Skeletal muscle tissue (tissue), 3 donors: ENCODE measurements at regions not wholly inside any gene's neighbourhood (a gene's known extent, or its start where the extent isn't known, plus 50 kb on each side); places are given as distances from the start of the nearest gene placed in this dataset.

Experiments
- H3K27ac ChIP-seq: one replicate; pipeline ENCODE4 v1.7.0; 2013; ENCODE audit warnings: mild to moderate bottlenecking, low read depth, low read length, inconsistent platforms
- H3K27me3 ChIP-seq, 3 donors: one replicate each; pipeline ENCODE4 v1.7.0; 2013; ENCODE audit warnings: low read length in 3 of 3; ENCODE audit not compliant: control insufficient read depth in 3 of 3, insufficient read depth in 3 of 3
- H3K36me3 ChIP-seq, 3 donors: one replicate each; pipeline ENCODE4 v1.7.0; 2013; ENCODE audit warnings: low read length in 3 of 3; ENCODE audit not compliant: control insufficient read depth in 3 of 3, insufficient read depth in 3 of 3
- H3K4me1 ChIP-seq, 3 donors: one replicate each; pipeline ENCODE4 v1.7.0; 2013; ENCODE audit warnings: low read length in 3 of 3, mild to moderate bottlenecking in 3 of 3; ENCODE audit not compliant: control insufficient read depth in 3 of 3, insufficient read depth in 3 of 3
- H3K4me3 ChIP-seq, 3 donors: one replicate each; pipeline ENCODE4 v1.7.0; 2013; ENCODE audit warnings: low read length in 3 of 3
- H3K9ac ChIP-seq, 3 donors: one replicate each; pipeline ENCODE4 v1.7.0; 2013; ENCODE audit warnings: low read length in 3 of 3, mild to moderate bottlenecking in 3 of 3, moderate library complexity in 2 of 3, low read depth in 1 of 3
- H3K9me3 ChIP-seq, 3 donors: one replicate each; pipeline ENCODE4 v1.7.0; 2013; ENCODE audit warnings: low read length in 3 of 3; ENCODE audit not compliant: control insufficient read depth in 3 of 3
- donor health status: Osteomylitis.

- H3K9ac ChIP-seq, result no peak overlapping the region
- H3K36me3 ChIP-seq, result no peaks in the 10 kb centered on the region
- H3K9me3 ChIP-seq, result no peaks in the 10 kb centered on the region
- H3K27me3 ChIP-seq, result no peaks in the 10 kb centered on the region
- H3K27ac ChIP-seq, result no peak overlapping the region
- no peak overlapping the region for H3K4me3 ChIP-seq
- no peaks in the 10 kb centered on the region for H3K4me1 ChIP-seq
Measured at GRCh38 chr15:38876211-38876610, 311.6 kb upstream of the RASGRP1 start.

- Histone ChIP-seq H3K36me3 (no peaks in the 10 kb centered on the region), H3K9me3 (no peaks in the 10 kb centered on the region), H3K4me3 (no peak overlapping the region), H3K9ac (no peak overlapping the region), H3K4me1 (no peaks in the 10 kb centered on the region), H3K27me3 (no peaks in the 10 kb centered on the region), H3K27ac (no peak overlapping the region)
Measured at GRCh38 chr15:38876621-38877020, 312.0 kb upstream of the RASGRP1 start.

GRCh38 chr15:38877471-38877870 is 312.9 kb upstream of the RASGRP1 start:
- Histone ChIP-seq H3K36me3 (no peaks in the 10 kb centered on the region), H3K4me1 (no peaks in the 10 kb centered on the region), H3K9ac (no peak overlapping the region), H3K27ac (no peak overlapping the region), H3K9me3 (no peaks in the 10 kb centered on the region), H3K4me3 (no peak overlapping the region), H3K27me3 (no peaks in the 10 kb centered on the region)

- Histone ChIP-seq H3K4me1 (no peaks in the 10 kb centered on the region), H3K4me3 (no peak overlapping the region), H3K9ac (no peak overlapping the region), H3K27ac (no peak overlapping the region), H3K27me3 (no peaks in the 10 kb centered on the region), H3K9me3 (no peaks in the 10 kb centered on the region), H3K36me3 (no peaks in the 10 kb centered on the region)
Measured at GRCh38 chr15:38878026-38878425, 313.4 kb upstream of the RASGRP1 start.

- no peaks in the 10 kb centered on the region for H3K27me3 ChIP-seq
- H3K9me3 ChIP-seq, result no peaks in the 10 kb centered on the region
- H3K27ac ChIP-seq, result no peak overlapping the region
- H3K4me1 ChIP-seq, result no peaks in the 10 kb centered on the region
- no peaks in the 10 kb centered on the region for H3K36me3 ChIP-seq
- H3K4me3 ChIP-seq, result no peak overlapping the region
- no peak overlapping the region for H3K9ac ChIP-seq
Measured at GRCh38 chr15:38878926-38879325, 314.3 kb upstream of the RASGRP1 start.

- no peak overlapping the region for H3K4me3 ChIP-seq
- no peaks in the 10 kb centered on the region for H3K9me3 ChIP-seq
- H3K9ac ChIP-seq, result no peak overlapping the region
- H3K36me3 ChIP-seq, result no peaks in the 10 kb centered on the region
- no peaks in the 10 kb centered on the region for H3K27me3 ChIP-seq
- no peak overlapping the region for H3K27ac ChIP-seq
- H3K4me1 ChIP-seq, result no peaks in the 10 kb centered on the region
Measured at GRCh38 chr15:38879909-38880471, 315.4 kb upstream of the RASGRP1 start.

- no peaks in the 10 kb centered on the region for H3K4me1 ChIP-seq
- no peaks in the 10 kb centered on the region for H3K36me3 ChIP-seq
Measured at GRCh38 chr15:38882221-38882620, 317.6 kb upstream of the RASGRP1 start.

GRCh38 chr15:38883987-38884386 is 319.4 kb upstream of the RASGRP1 start:
- no peak overlapping the region for H3K4me3 ChIP-seq
- H3K27me3 ChIP-seq, result no peaks in the 10 kb centered on the region
- no peaks in the 10 kb centered on the region for H3K4me1 ChIP-seq
- H3K27ac ChIP-seq, result no peak overlapping the region
- H3K36me3 ChIP-seq, result no peaks in the 10 kb centered on the region
- no peaks in the 10 kb centered on the region for H3K9me3 ChIP-seq
- no peak overlapping the region for H3K9ac ChIP-seq

More at GRCh38 chr15:38882221-38882620, 317.6 kb upstream of the RASGRP1 start:
- H3K9me3 ChIP-seq, result no peaks in the 10 kb centered on the region
- H3K4me3 ChIP-seq, result no peak overlapping the region
- no peaks in the 10 kb centered on the region for H3K27me3 ChIP-seq
- no peak overlapping the region for H3K27ac ChIP-seq
- H3K9ac ChIP-seq, result no peak overlapping the region

GRCh38 chr15:38885001-38885400 is 320.4 kb upstream of the RASGRP1 start:
- H3K27ac ChIP-seq, result no peak overlapping the region
- H3K4me1 ChIP-seq, result no peaks in the 10 kb centered on the region
- no peaks in the 10 kb centered on the region for H3K27me3 ChIP-seq
- H3K9me3 ChIP-seq, result no peaks in the 10 kb centered on the region
- H3K4me3 ChIP-seq, result no peak overlapping the region
- no peak overlapping the region for H3K9ac ChIP-seq
- no peaks in the 10 kb centered on the region for H3K36me3 ChIP-seq

GRCh38 chr15:38885471-38885952 is 320.9 kb upstream of the RASGRP1 start:
- H3K9me3 ChIP-seq, result no peaks in the 10 kb centered on the region
- no peaks in the 10 kb centered on the region for H3K27me3 ChIP-seq
- no peaks in the 10 kb centered on the region for H3K4me1 ChIP-seq
- H3K36me3 ChIP-seq, result no peaks in the 10 kb centered on the region
- H3K27ac ChIP-seq, result no peak overlapping the region
- no peak overlapping the region for H3K9ac ChIP-seq
- H3K4me3 ChIP-seq, result no peak overlapping the region
